ENCODE measurements at regions not wholly inside any gene's neighbourhood (a gene's known extent, or its start where the extent isn't known, plus 50 kb on each side); places are given as distances from the start of the nearest gene placed in this dataset.

- no peak overlapping the region for H3K4me3 ChIP-seq (ENCODE audit: low read depth, low read length)
- TF ChIP-seq CTCF (IDR thresholded peaks at IDR 0.05; ENCODE audit: control insufficient read depth, extremely low read depth, insufficient read depth): no peak
- DNase-seq (ENCODE audit: low read depth): no peak
Observed at GRCh38 chr2:83388804-83389203, 1070.3 kb downstream of the SUCLG1 start.

- no peak for DNase-seq (ENCODE audit: low read depth)
- no peak for TF ChIP-seq CTCF (IDR thresholded peaks at IDR 0.05; ENCODE audit: control insufficient read depth, extremely low read depth, insufficient read depth)
- no peak overlapping the region for H3K4me3 ChIP-seq (ENCODE audit: low read depth, low read length)
Observed at GRCh38 chr2:83386549-83386948, 1072.5 kb downstream of the SUCLG1 start.

GRCh38 chr2:83378921-83379320 is 1080.2 kb downstream of the SUCLG1 start:
- no peak overlapping the region for H3K4me3 ChIP-seq (ENCODE audit: low read depth, low read length)
- DNase-seq (ENCODE audit: low read depth): no peak
- TF ChIP-seq CTCF (IDR thresholded peaks at IDR 0.05; ENCODE audit: control insufficient read depth, extremely low read depth, insufficient read depth): no peak

- no peak for TF ChIP-seq CTCF (IDR thresholded peaks at IDR 0.05; ENCODE audit: control insufficient read depth, extremely low read depth, insufficient read depth)
- H3K4me3 ChIP-seq (ENCODE audit: low read depth, low read length): no peak overlapping the region
- no peak for DNase-seq (ENCODE audit: low read depth)
Observed at GRCh38 chr2:83376731-83377130, 1082.3 kb downstream of the SUCLG1 start.

- TF ChIP-seq CTCF (IDR thresholded peaks at IDR 0.05; ENCODE audit: control insufficient read depth, extremely low read depth, insufficient read depth): no peak
- H3K4me3 ChIP-seq (ENCODE audit: low read depth, low read length): no peak overlapping the region
- no peak for DNase-seq (ENCODE audit: low read depth)
Observed at GRCh38 chr2:83370419-83370762, 1088.7 kb downstream of the SUCLG1 start.

- no peak for TF ChIP-seq CTCF (IDR thresholded peaks at IDR 0.05; ENCODE audit: control insufficient read depth, extremely low read depth, insufficient read depth)
- no peak overlapping the region for H3K4me3 ChIP-seq (ENCODE audit: low read depth, low read length)
- DNase-seq (ENCODE audit: low read depth): no peak
Observed at GRCh38 chr2:83369601-83370418, 1089.3 kb downstream of the SUCLG1 start.

GRCh38 chr2:83368916-83369315 is 1090.2 kb downstream of the SUCLG1 start:
- H3K4me3 ChIP-seq (ENCODE audit: low read depth, low read length): no peak overlapping the region
- DNase-seq (ENCODE audit: low read depth): no peak
- TF ChIP-seq CTCF (IDR thresholded peaks at IDR 0.05; ENCODE audit: control insufficient read depth, extremely low read depth, insufficient read depth): no peak
